Mononuclear cell (primary cell): ENCODE measurements at regions not wholly inside any gene's neighbourhood (a gene's known extent, or its start where the extent isn't known, plus 50 kb on each side); places are given as distances from the start of the nearest gene placed in this dataset.

ENCODE experiments used
- H3K27me3 ChIP-seq: 2 replicates; pipeline ENCODE4 v1.6.0; 2011; ENCODE audit warnings: low read length, control low read depth; ENCODE audit not compliant: insufficient read depth
- H3K4me1 ChIP-seq: 2 replicates; pipeline ENCODE4 v1.5.1; 2011; ENCODE audit warnings: mild to moderate bottlenecking, low read length, control low read depth; ENCODE audit not compliant: insufficient read depth
- H3K4me3 ChIP-seq: 2 replicates; pipeline ENCODE4 v1.5.1; 2011; ENCODE audit warnings: mild to moderate bottlenecking, low read length, moderate library complexity
- H3K9me3 ChIP-seq: 2 replicates; pipeline ENCODE4 v1.5.1; 2011; ENCODE audit warnings: low read depth, mild to moderate bottlenecking, control low read depth, low read length

- Histone ChIP-seq H3K9me3 (no peaks in the 10 kb centered on the region), H3K4me1 (no peaks in the 10 kb centered on the region), H3K27me3 (no peaks in the 10 kb centered on the region)
These were observed 231.4 kb downstream of the OPA1 start for GRCh38 chr3:193824365-193824764.

GRCh38 chr3:193825617-193826016 is 232.6 kb downstream of the OPA1 start:
- H3K9me3 ChIP-seq = no peaks in the 10 kb centered on the region
- no peaks in the 10 kb centered on the region for H3K4me1 ChIP-seq
- H3K4me3 ChIP-seq = no peak overlapping the region
- H3K27me3 ChIP-seq = no peaks in the 10 kb centered on the region

More at GRCh38 chr3:193824365-193824764, 231.4 kb downstream of the OPA1 start:
- no peak overlapping the region for H3K4me3 ChIP-seq

- Histone ChIP-seq H3K4me1 (no peaks in the 10 kb centered on the region), H3K4me3 (no peak overlapping the region), H3K27me3 (no peaks in the 10 kb centered on the region), H3K9me3 (no peaks in the 10 kb centered on the region)
These were observed 233.3 kb downstream of the OPA1 start for GRCh38 chr3:193826159-193826795.

- H3K4me1 ChIP-seq = peaks cover 8% of the 10 kb centered on the region
- H3K4me3 ChIP-seq = no peak overlapping the region
- no peaks in the 10 kb centered on the region for H3K9me3 ChIP-seq
These were observed 234.1 kb downstream of the OPA1 start for GRCh38 chr3:193827040-193827669.

GRCh38 chr3:193827871-193828270 is 234.9 kb downstream of the OPA1 start:
- H3K4me3 ChIP-seq = no peak overlapping the region
- H3K27me3 ChIP-seq = no peaks in the 10 kb centered on the region
- no peaks in the 10 kb centered on the region for H3K9me3 ChIP-seq
- H3K4me1 ChIP-seq = peaks cover 12% of the 10 kb centered on the region

More at GRCh38 chr3:193827040-193827669, 234.1 kb downstream of the OPA1 start:
- H3K27me3 ChIP-seq = no peaks in the 10 kb centered on the region

- H3K4me1 ChIP-seq = peaks cover 15% of the 10 kb centered on the region
- H3K27me3 ChIP-seq = no peaks in the 10 kb centered on the region
- no peak overlapping the region for H3K4me3 ChIP-seq
- H3K9me3 ChIP-seq = no peaks in the 10 kb centered on the region
These were observed 235.5 kb downstream of the OPA1 start for GRCh38 chr3:193828477-193828876.

GRCh38 chr3:193829781-193830180 is 236.8 kb downstream of the OPA1 start:
- H3K4me1 ChIP-seq = peaks cover 15% of the 10 kb centered on the region
- no peaks in the 10 kb centered on the region for H3K27me3 ChIP-seq
- H3K4me3 ChIP-seq = no peak overlapping the region
- H3K9me3 ChIP-seq = no peaks in the 10 kb centered on the region

GRCh38 chr3:193830791-193831191 is 237.8 kb downstream of the OPA1 start:
- Histone ChIP-seq H3K27me3 (no peaks in the 10 kb centered on the region), H3K4me3 (no peak overlapping the region), H3K9me3 (no peaks in the 10 kb centered on the region), H3K4me1 (peaks cover 15% of the 10 kb centered on the region)

- Histone ChIP-seq H3K9me3 (no peaks in the 10 kb centered on the region), H3K27me3 (no peaks in the 10 kb centered on the region), H3K4me3 (no peak overlapping the region), H3K4me1 (peaks cover 15% of the 10 kb centered on the region)
These were observed 238.8 kb downstream of the OPA1 start for GRCh38 chr3:193831495-193832455.

GRCh38 chr3:193832833-193833413 is 239.9 kb downstream of the OPA1 start:
- Histone ChIP-seq H3K27me3 (no peaks in the 10 kb centered on the region), H3K4me3 (no peak overlapping the region), H3K4me1 (peaks cover 15% of the 10 kb centered on the region), H3K9me3 (no peaks in the 10 kb centered on the region)

- peaks cover 15% of the 10 kb centered on the region for H3K4me1 ChIP-seq
- no peaks in the 10 kb centered on the region for H3K27me3 ChIP-seq
- H3K9me3 ChIP-seq = no peaks in the 10 kb centered on the region
- no peak overlapping the region for H3K4me3 ChIP-seq
These were observed 240.6 kb downstream of the OPA1 start for GRCh38 chr3:193833592-193833991.

- H3K9me3 ChIP-seq = no peaks in the 10 kb centered on the region
- no peak overlapping the region for H3K4me3 ChIP-seq
- peaks cover 15% of the 10 kb centered on the region for H3K4me1 ChIP-seq
- no peaks in the 10 kb centered on the region for H3K27me3 ChIP-seq
These were observed 242.4 kb downstream of the OPA1 start for GRCh38 chr3:193835414-193835813.

GRCh38 chr3:193836511-193836910 is 243.5 kb downstream of the OPA1 start:
- Histone ChIP-seq H3K9me3 (no peaks in the 10 kb centered on the region), H3K4me3 (no peak overlapping the region), H3K27me3 (no peaks in the 10 kb centered on the region), H3K4me1 (peaks cover 14% of the 10 kb centered on the region)

- no peaks in the 10 kb centered on the region for H3K27me3 ChIP-seq
- no peaks in the 10 kb centered on the region for H3K9me3 ChIP-seq
- peaks cover 14% of the 10 kb centered on the region for H3K4me1 ChIP-seq
- H3K4me3 ChIP-seq = no peak overlapping the region
These were observed 243.9 kb downstream of the OPA1 start for GRCh38 chr3:193836918-193837317.

GRCh38 chr3:193837347-193837827 is 244.4 kb downstream of the OPA1 start:
- H3K4me1 ChIP-seq = peaks cover 15% of the 10 kb centered on the region
- H3K4me3 ChIP-seq = no peak overlapping the region
- no peaks in the 10 kb centered on the region for H3K27me3 ChIP-seq
- no peaks in the 10 kb centered on the region for H3K9me3 ChIP-seq
